GM19239 (cell line): ENCODE measurements at regions not wholly inside any gene's neighbourhood (a gene's known extent, or its start where the extent isn't known, plus 50 kb on each side); places are given as distances from the start of the nearest gene placed in this dataset.

ENCODE experiments used
- DNase-seq: peaks from one replicate; pipeline ENCODE4 v3.0.0; 2011; ENCODE audit warnings: low spot score; ENCODE audit not compliant: insufficient read length
- FAIRE-seq: peaks from 2 replicates; lab custom pipeline; 2011; peaks lifted over from hg19 to GRCh38; lab: Jason Lieb, UNC

- DNase-seq, result no peak
- no peak for FAIRE-seq
Observed at GRCh38 chr17:6326483-6326882, 108.4 kb downstream of the AIPL1 start.

GRCh38 chr17:6325741-6326140, 109.2 kb downstream of the AIPL1 start:
- FAIRE-seq, result no peak
- DNase-seq, result no peak

GRCh38 chr17:6325051-6325450, 109.9 kb downstream of the AIPL1 start:
- DNase-seq (no peak), FAIRE-seq (no peak)

GRCh38 chr17:6323626-6324356, 111.1 kb downstream of the AIPL1 start:
- DNase-seq (no peak), FAIRE-seq (no peak)

- FAIRE-seq (no peak), DNase-seq (no peak)
Observed at GRCh38 chr17:6322316-6322715, 112.6 kb downstream of the AIPL1 start.

- DNase-seq (no peak), FAIRE-seq (no peak)
Observed at GRCh38 chr17:6314311-6314710, 120.6 kb downstream of the AIPL1 start.

- DNase-seq (no peak), FAIRE-seq (no peak)
Observed at GRCh38 chr17:6313835-6314234, 121.1 kb downstream of the AIPL1 start.

GRCh38 chr17:6306820-6307219, 128.1 kb downstream of the AIPL1 start:
- no peak for FAIRE-seq
- DNase-seq, result no peak

- no peak for FAIRE-seq
- DNase-seq, result no peak
Observed at GRCh38 chr17:6305613-6306360, 129.1 kb downstream of the AIPL1 start.

- FAIRE-seq, result no peak
Observed at GRCh38 chr17:6304894-6305612, 129.9 kb downstream of the AIPL1 start.

GRCh38 chr17:6303664-6304063, 131.3 kb downstream of the AIPL1 start:
- FAIRE-seq (no peak), DNase-seq (no peak)

More at GRCh38 chr17:6304894-6305612, 129.9 kb downstream of the AIPL1 start:
- no peak for DNase-seq

GRCh38 chr17:6299275-6299674, 135.6 kb downstream of the AIPL1 start:
- FAIRE-seq, result no peak
- no peak for DNase-seq

- FAIRE-seq (no peak), DNase-seq (no peak)
Observed at GRCh38 chr17:6297960-6298359, 137.0 kb downstream of the AIPL1 start.

GRCh38 chr17:6297119-6297518, 137.8 kb downstream of the AIPL1 start:
- FAIRE-seq (no peak), DNase-seq (no peak)

GRCh38 chr17:6290488-6291196, 144.3 kb downstream of the AIPL1 start:
- DNase-seq, result no peak
- FAIRE-seq, result no peak

- DNase-seq (no peak), FAIRE-seq (no peak)
Observed at GRCh38 chr17:6286233-6286632, 148.7 kb downstream of the AIPL1 start.

- FAIRE-seq (no peak), DNase-seq (no peak)
Observed at GRCh38 chr17:6285486-6285885, 149.4 kb downstream of the AIPL1 start.

GRCh38 chr17:6279659-6280058, 155.3 kb downstream of the AIPL1 start:
- FAIRE-seq, result no peak
- no peak for DNase-seq

GRCh38 chr17:6278376-6278775, 156.5 kb downstream of the AIPL1 start:
- no peak for FAIRE-seq
- no peak for DNase-seq

GRCh38 chr17:6276711-6277110, 158.2 kb downstream of the AIPL1 start:
- FAIRE-seq, result no peak
- no peak for DNase-seq
